ENCODE measurements at regions not wholly inside any gene's neighbourhood (a gene's known extent, or its start where the extent isn't known, plus 50 kb on each side); places are given as distances from the start of the nearest gene placed in this dataset.

DNA sequence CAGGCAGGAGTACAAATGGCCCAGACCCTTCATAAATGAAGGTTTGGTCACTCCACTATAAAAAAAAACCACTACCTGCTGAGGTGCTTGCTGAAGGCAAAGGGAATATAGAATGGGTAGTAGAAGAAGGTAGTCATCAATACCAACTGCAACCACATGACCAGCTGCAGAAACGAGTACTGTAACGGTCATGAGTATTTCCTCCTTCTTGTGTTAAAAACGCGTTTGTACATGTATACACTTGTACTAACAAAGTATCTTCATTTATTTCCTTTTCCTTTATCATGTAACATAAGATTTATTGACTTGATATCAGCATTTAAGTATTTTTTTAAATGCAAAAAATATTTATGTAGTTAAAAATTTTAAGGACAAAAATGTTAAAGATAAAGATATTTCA is 238.6 kb downstream of the TFAP2B start:
- TF ChIP-seq, protein P1, sequence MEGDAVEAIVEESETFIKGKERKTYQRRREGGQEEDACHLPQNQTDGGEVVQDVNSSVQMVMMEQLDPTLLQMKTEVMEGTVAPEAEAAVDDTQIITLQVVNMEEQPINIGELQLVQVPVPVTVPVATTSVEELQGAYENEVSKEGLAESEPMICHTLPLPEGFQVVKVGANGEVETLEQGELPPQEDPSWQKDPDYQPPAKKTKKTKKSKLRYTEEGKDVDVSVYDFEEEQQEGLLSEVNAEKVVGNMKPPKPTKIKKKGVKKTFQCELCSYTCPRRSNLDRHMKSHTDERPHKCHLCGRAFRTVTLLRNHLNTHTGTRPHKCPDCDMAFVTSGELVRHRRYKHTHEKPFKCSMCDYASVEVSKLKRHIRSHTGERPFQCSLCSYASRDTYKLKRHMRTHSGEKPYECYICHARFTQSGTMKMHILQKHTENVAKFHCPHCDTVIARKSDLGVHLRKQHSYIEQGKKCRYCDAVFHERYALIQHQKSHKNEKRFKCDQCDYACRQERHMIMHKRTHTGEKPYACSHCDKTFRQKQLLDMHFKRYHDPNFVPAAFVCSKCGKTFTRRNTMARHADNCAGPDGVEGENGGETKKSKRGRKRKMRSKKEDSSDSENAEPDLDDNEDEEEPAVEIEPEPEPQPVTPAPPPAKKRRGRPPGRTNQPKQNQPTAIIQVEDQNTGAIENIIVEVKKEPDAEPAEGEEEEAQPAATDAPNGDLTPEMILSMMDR (IDR thresholded peaks at IDR 0.05) = no peak
- no peak overlapping the region for H3K27ac Mint-ChIP-seq
- DNase-seq (no peak), ATAC-seq (no peak)
- ChIA-PET POLR2A (no interaction called here), CTCF (no interaction called here)
- no peak overlapping the region for H3K4me3 Mint-ChIP-seq
- H3K36me3 Mint-ChIP-seq (ENCODE audit: low read depth) = no peaks in the 10 kb centered on the region
- intact Hi-C loops (cut with micrococcal nuclease) = no loop called here
- H3K27me3 Mint-ChIP-seq = no peaks in the 10 kb centered on the region
- no peaks in the 10 kb centered on the region for H3K4me1 Mint-ChIP-seq (ENCODE audit: low read depth)
- no peaks in the 10 kb centered on the region for H3K9me3 Mint-ChIP-seq

DNA sequence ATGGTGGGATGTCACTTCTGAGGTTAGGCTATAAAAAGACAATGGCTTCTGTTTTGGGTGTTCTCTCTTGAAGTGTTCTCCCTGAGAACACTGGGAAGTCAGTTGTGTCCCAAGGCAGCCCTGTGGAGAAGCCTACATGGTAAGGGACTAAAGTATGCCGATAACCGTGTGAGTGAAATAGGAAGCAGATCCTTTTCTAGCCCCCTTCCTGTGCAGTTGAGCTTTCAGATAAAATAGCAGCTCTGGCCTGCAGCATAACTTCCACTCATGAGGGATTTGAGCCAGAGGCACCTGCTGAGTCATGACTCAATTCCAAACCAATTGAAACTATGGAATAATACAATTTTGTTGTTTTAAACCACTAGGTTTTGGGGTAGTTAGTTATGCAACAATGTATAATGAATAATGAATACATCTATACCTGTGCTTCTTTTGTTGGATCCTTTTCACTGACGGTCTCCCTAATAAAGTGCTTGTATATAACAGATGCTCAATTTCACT is 241.6 kb downstream of the TFAP2B start:
- no peaks in the 10 kb centered on the region for H3K9me3 Mint-ChIP-seq
- CTCF ChIA-PET = no interaction called here
- DNase-seq (no peak), ATAC-seq (no peak)
- intact Hi-C loops (cut with micrococcal nuclease) = no loop called here
- no peaks in the 10 kb centered on the region for H3K36me3 Mint-ChIP-seq (ENCODE audit: low read depth)
- H3K4me3 Mint-ChIP-seq = no peak overlapping the region
- no peak overlapping the region for H3K27ac Mint-ChIP-seq
- no peaks in the 10 kb centered on the region for H3K27me3 Mint-ChIP-seq
- H3K4me1 Mint-ChIP-seq (ENCODE audit: low read depth) = no peaks in the 10 kb centered on the region
- POLR2A ChIA-PET = no interaction called here
- TF ChIP-seq, protein P1 (IDR thresholded peaks at IDR 0.05) = no peak

DNA sequence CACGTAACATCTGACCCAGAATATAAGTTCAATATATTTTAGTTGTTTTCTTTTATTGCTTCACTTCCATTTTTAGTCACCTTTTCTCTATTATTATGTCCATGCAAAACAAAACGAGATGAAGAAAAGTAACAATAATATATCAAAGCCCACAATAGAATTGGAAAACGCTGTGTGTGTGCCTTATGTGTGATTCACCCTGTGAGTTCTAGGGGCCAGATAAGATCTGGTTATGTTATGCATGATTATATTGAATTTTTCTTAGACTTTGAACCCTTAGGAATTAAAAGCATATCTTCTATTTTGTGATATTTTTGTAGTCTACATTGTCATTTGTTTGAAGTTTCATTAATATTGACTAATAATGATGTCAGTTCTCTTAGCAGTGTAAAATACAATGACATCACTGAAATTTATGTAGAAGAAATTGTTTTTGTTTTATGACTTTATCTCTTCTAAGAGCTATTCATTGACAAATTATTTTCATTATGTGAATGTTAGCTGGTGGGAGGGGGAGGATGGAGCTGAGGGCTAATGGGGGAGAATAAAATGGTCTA is 243.6 kb downstream of the TFAP2B start:
- TF ChIP-seq, protein P1 (IDR thresholded peaks at IDR 0.05) = no peak
- Mint-ChIP-seq H3K27me3 (no peaks in the 10 kb centered on the region), H3K9me3 (no peaks in the 10 kb centered on the region), H3K27ac (no peak overlapping the region), H3K36me3 (ENCODE audit: low read depth) (no peaks in the 10 kb centered on the region), H3K4me3 (no peak overlapping the region), H3K4me1 (ENCODE audit: low read depth) (no peaks in the 10 kb centered on the region)
- DNase-seq (no peak), ATAC-seq (no peak)
- POLR2A ChIA-PET = no interaction called here
- intact Hi-C loops (cut with micrococcal nuclease) = no loop called here
- CTCF ChIA-PET = no interaction called here

DNA sequence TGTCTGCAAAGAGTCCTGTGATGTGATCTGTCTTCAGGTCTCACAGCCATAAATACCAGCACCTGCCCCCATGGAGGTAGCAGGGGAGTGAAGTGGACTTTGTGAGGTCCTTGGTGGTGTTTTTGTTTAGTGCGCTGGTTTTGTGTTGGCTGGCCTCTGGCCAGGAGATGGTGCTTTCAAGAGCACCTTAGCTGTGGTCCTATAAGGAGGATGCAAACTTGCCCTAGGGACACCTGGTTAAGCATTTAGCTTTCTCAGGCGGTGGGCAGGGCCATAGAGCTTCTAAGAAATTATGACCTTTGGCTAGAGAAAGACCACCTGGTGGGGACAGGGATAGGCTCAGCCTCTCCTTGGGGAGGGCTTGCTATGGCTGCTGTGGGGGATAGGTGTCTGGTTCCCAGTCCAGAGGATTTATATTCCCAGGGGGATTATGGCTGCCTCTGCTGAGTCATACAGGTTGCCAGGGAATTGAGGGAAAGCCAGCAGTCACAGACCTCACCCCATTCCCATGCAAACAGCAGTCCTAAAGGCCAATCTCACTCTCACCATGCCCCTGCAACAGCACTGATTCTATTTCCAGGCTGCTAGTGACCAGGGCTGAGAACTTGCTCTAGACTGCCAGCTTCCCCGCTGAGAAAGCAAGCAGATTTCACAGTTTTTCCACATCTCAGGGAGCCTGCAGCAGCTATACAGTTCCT is 259.3 kb downstream of the TFAP2B start:
- Mint-ChIP-seq H3K27ac (no peak overlapping the region), H3K9me3 (peaks cover 3% of the 10 kb centered on the region), H3K27me3 (no peaks in the 10 kb centered on the region), H3K36me3 (ENCODE audit: low read depth) (no peaks in the 10 kb centered on the region), H3K4me1 (ENCODE audit: low read depth) (no peaks in the 10 kb centered on the region), H3K4me3 (no peak overlapping the region)
- DNase-seq (no peak), ATAC-seq (no peak)
- CTCF ChIA-PET = no interaction called here
- POLR2A ChIA-PET = no interaction called here
- TF ChIP-seq, protein P1 (IDR thresholded peaks at IDR 0.05) = no peak
- intact Hi-C loops (cut with micrococcal nuclease) = no loop called here

DNA sequence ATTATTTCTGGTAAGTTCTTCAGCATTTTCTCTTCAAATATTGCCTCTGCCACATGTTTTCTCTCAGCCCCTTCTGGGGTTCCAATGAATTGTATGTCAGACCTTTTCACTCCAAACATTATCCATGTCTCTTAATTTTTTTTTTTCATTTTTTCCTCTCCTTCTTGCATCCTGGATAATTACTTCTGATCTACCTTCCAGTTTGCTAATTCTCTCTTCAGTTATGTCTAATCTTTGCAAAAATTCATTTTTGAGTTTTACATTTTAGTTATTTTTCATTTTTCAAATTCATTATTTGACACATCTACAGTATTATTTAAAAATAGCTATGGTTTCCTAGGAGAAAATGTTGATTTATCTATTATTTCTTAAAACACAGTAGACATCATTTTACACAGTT is 271.7 kb downstream of the TFAP2B start:
- TF ChIP-seq, protein P1 (IDR thresholded peaks at IDR 0.05) = no peak
- intact Hi-C loops (cut with micrococcal nuclease) = no loop called here
- no peak for ATAC-seq
- no peak for DNase-seq
- ChIA-PET POLR2A (no interaction called here), CTCF (no interaction called here)
- Mint-ChIP-seq H3K4me1 (ENCODE audit: low read depth) (no peaks in the 10 kb centered on the region), H3K27ac (no peak overlapping the region), H3K36me3 (ENCODE audit: low read depth) (no peaks in the 10 kb centered on the region), H3K4me3 (no peak overlapping the region), H3K27me3 (no peaks in the 10 kb centered on the region), H3K9me3 (no peaks in the 10 kb centered on the region)
